ENCODE measurements at regions not wholly inside any gene's neighbourhood (a gene's known extent, or its start where the extent isn't known, plus 50 kb on each side); places are given as distances from the start of the nearest gene placed in this dataset.
"Not testable (repeated sequence)": the region's sequence is repeated elsewhere in the genome, so short reads cannot be mapped to it uniquely, and the experiment has no call there.

GRCh38 chr13:97736436-97736835, 217.0 kb upstream of the IPO5 start:
- no peak for DNase-seq

DNA sequence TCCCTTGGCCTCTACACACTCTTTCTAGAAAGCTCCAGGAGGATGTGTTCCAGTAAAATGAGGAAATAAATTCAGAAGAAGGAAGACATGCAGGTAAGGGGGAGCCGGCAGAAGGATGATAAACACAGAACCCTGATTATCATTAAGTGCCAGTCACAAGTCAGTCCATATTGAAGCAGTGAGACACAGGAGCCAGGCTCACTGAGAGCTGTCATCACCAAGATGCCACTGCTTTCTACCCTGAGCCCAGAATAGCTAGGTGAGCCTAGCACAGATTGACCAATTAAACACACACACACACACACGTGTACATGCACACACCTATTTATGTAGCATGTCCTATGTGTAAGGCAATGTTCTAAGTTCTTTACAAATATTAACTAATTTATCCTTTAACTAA, 211.4 kb upstream of the IPO5 start:
- no peak for DNase-seq

DNA sequence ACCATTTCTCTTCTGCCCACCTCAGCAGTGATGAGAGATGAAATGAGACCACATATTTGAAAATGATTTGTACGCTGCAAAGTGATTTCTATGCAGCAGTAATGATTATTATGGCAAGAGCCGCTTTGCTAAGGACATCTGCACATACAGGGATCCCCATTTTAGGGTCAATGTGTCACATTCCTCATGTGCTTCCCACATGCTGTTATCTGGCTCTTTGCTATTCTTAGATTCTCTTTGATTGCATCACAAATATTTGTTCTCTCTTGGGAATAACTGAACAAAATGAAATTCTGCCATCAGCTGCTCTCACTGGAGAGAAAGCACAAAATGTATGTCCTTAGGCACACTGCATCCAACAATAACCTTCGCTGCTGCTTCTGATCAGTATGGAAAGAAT, 209.5 kb upstream of the IPO5 start:
- DNase-seq, result no peak

DNA sequence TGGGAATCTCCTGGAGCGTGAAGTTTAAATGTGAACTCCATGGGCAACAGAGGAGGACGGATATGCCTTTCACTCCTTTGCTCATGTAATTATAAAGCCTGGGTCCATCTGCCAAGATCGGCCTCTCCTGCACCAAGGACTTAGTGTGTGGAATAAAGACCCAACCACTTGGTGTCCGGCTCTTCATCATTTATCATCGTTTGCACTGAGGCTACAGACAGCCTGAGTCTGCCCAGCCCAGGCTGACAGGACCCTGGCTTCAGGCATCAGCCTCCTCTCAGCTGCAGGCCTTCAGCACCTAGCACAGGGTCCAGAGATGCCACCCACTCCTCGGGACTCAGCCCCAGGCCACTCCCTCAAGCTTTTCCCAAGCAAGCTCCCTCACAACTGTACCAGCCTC, 206.8 kb upstream of the IPO5 start:
- no peak for DNase-seq

DNA sequence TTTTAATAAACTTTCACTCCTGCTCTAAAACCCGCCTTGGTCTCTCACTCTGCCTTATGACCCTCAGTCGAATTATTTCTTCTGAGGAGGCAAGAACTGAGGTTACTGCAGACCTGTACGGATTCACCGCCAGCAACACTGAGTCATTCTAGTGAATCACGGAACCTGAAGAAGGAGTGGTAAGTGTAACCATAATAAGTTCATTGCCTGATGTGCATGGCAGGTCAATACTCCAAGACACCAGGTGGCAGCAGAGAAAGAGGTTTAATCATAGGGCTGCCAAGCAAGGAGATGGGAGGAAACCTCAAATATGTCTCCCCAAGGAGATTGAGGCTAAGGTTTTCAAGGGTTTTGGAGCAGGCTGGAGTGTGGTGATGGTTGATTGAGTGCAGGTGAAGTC, 204.3 kb upstream of the IPO5 start:
- DNase-seq, result no peak

GRCh38 chr13:97751477-97751876, 202.0 kb upstream of the IPO5 start:
- DNase-seq, result no peak

- no peak for DNase-seq
These were observed 200.4 kb upstream of the IPO5 start for GRCh38 chr13:97752961-97753668.

DNA sequence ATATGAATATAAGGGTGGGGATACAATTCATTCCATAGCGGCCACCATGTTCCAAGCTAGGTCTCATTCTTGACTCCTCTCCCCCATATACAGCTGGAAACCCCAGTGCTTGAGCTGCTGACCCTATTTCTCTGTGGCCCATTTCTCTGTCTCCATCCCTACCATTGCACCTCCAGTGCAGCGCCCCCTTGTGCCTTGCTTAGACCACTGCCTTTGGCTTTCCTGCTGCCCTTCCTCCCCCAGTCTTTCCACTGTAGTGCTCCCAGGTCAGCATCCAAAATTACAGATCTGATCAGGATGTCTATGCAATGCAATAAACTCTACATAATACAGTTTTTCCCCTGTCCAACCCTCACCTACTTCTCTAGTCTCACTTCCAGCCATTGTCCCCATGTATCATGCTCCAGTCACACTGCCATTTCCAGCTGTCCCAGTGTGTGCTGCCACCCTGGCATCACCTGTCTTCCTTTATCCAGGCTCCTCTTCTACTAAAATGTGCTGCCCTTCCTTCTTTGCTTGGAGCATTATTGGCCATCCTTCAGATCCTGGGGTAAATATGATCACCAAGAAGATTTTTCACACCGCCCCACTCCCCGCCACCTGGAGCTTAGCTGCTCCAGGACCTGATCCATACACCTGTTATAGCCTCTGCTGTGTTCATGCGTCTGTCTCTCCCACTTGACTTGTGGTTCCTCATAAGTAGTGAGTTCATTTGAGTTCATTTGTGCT, 199.4 kb upstream of the IPO5 start:
- no peak for DNase-seq

- DNase-seq, result no peak
These were observed 195.7 kb upstream of the IPO5 start for GRCh38 chr13:97757807-97758206.

GRCh38 chr13:97758317-97758716, 195.2 kb upstream of the IPO5 start:
- DNase-seq, result no peak

DNA sequence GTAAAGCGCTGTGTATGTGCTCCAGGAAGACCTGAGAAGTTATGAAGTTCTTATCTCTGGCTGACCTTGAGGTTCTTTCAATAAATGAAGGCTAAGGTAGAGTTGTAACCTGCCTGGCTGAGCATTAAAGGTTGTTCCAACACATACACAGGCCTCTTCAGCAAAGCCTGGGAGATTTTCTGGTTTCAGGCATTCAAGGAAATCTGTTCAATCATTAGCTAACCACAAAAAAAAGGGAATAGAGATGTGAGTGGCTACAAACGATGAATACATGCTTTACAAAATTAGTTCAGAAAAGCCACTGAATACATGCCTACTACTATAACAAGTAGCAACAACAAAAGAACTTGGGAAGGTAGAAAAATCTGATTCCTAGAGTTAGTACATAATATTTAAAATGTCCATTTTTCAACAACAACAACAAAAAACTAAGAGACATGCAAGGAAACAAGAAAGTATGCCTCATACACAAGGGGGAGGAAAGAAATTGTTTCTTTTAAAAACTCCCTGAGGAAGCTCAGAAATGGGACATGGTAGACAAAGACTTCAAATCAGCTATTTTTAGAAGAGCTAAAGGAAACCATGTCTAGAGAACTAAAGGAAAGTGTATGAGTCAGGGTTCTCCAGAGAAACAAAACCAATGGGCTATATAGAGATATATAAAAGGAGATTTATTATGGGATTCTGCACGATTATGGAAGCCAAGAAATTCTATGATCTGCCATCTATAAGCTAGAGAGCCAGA, 191.5 kb upstream of the IPO5 start:
- DNase-seq, result no peak

GRCh38 chr13:97766749-97767148, 186.7 kb upstream of the IPO5 start:
- DNase-seq, result no peak

- DNase-seq, result no peak
These were observed 185.3 kb upstream of the IPO5 start for GRCh38 chr13:97768134-97768533.

GRCh38 chr13:97770231-97770630, 183.2 kb upstream of the IPO5 start:
- not testable (repeated sequence) for DNase-seq

- DNase-seq, result not testable (repeated sequence)
These were observed 181.0 kb upstream of the IPO5 start for GRCh38 chr13:97772466-97772865.

DNA sequence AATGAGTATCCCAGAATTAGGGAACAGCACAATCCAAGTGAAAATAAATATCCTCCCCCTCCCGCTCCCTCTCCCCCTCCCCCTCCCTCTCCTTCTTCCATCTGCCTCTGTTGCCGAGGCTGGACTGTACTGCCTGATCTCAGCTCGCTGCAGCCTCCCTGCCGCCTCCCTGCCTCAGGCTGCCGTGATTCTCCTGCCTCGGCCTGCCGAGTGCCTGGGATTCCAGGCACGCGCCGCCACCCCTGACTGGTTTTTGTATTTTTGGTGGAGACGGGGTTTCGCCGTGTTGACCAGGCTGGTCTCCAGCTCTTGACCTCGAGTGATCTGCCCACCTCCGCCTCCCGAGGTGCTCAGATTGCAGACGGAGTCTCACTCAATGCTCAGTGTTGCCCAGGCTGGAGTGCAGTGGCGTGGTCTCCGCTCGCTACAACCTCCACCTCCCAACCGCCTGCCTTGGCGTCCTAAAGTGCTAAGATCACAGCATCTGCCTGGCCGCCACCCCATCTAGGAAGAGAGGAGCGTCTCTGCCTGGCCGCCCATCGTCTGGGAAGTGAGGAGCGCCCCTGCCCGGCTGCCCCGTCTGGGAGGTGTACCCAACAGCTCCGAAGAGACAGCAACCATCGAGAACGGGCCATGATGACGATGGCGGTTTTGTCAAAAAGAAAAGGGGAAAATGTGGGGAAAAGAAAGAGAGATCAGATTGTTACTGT, 178.9 kb upstream of the IPO5 start:
- not testable (repeated sequence) for DNase-seq

DNA sequence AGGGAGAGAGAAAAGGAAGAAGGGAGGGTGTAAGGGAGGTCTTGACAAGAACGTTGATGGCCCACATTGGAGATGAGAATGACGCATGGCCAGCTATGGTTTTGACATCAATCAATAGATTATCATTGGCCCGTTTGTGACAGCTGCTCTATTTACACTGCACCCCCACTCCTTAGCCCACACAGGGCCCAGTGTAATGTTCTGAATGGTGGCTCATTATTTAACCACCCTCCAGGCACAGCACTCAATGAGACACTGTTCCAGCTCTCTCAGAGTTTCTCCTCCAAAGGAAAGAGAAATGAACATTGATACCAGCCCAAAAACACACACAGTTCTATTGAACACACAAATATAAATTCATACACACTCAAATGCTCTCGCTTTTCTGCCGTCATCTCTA, 173.0 kb upstream of the IPO5 start:
- no peak for DNase-seq

- DNase-seq, result no peak
These were observed 171.6 kb upstream of the IPO5 start for GRCh38 chr13:97781891-97782305.

GRCh38 chr13:97786510-97786909, 167.0 kb upstream of the IPO5 start:
- no peak for DNase-seq

DNA sequence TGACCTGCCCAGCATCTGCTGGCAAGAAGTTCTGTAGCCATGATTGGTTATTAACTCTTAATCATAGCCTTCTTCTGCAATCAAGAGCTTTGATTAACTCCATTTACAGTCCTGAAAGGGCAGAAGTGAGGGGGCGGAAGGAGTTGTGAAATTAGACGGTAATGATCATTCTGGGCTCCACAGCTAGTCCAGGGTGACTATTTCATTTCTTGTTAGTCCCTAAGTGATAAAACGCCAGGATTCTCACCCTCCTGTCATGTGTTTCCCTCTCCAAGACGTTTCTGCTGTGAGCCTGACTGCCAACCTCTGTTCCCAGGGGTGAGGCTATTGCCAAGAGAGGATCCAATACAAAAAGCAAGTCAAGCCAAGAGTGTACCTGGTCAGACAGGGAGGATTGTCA, 155.9 kb upstream of the IPO5 start:
- DNase-seq, result no peak

GRCh38 chr13:97798171-97798821, 155.2 kb upstream of the IPO5 start:
- no peak for DNase-seq

GRCh38 chr13:97798836-97799235, 154.6 kb upstream of the IPO5 start:
- DNase-seq, result no peak

- DNase-seq, result no peak
These were observed 151.3 kb upstream of the IPO5 start for GRCh38 chr13:97802213-97802612.
